Glomerular endothelial cell (primary cell): ENCODE measurements at regions not wholly inside any gene's neighbourhood (a gene's known extent, or its start where the extent isn't known, plus 50 kb on each side); places are given as distances from the start of the nearest gene placed in this dataset.
"Not testable (repeated sequence)": the region's sequence is repeated elsewhere in the genome, so short reads cannot be mapped to it uniquely, and the experiment has no call there.

ENCODE experiments used
- DNase-seq: peaks from one replicate; pipeline ENCODE4 v3.0.0-alpha.2; 2011; ENCODE audit warnings: low read depth, low spot score; ENCODE audit errors: extremely low read depth

DNA sequence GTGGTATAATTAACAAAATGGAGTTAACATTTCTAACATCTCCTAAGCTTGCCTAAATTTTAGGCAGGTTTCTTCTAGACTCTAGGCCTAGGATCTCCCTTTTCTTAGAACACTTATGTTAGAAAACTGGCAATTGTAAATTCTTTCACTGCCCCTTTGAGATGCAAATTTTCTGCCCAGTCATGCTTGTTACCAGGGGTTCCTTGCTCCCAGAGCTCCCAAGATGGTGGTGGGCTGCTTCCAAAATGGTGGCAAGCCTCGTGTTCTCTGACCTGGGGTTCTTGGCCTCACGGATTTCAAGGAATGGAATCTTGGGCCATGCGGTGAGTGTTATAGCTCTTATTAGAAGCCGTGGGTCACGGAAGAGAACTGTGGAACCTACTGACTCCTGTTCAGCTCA is 1361.4 kb downstream of the NCAM2 start:
- DNase-seq = not testable (repeated sequence)

- no peak for DNase-seq
Measured at GRCh38 chr21:22363504-22363903, 1365.3 kb downstream of the NCAM2 start.

- no peak for DNase-seq
Measured at GRCh38 chr21:22364163-22364562, 1366.0 kb downstream of the NCAM2 start.

- no peak for DNase-seq
Measured at GRCh38 chr21:22374218-22374969, 1376.2 kb downstream of the NCAM2 start.

GRCh38 chr21:22377795-22378194 is 1379.6 kb downstream of the NCAM2 start:
- not testable (repeated sequence) for DNase-seq

- no peak for DNase-seq
Measured at GRCh38 chr21:22393324-22393723, 1395.1 kb downstream of the NCAM2 start.

- DNase-seq = no peak
Measured at GRCh38 chr21:22395965-22396364, 1397.8 kb downstream of the NCAM2 start.

DNA sequence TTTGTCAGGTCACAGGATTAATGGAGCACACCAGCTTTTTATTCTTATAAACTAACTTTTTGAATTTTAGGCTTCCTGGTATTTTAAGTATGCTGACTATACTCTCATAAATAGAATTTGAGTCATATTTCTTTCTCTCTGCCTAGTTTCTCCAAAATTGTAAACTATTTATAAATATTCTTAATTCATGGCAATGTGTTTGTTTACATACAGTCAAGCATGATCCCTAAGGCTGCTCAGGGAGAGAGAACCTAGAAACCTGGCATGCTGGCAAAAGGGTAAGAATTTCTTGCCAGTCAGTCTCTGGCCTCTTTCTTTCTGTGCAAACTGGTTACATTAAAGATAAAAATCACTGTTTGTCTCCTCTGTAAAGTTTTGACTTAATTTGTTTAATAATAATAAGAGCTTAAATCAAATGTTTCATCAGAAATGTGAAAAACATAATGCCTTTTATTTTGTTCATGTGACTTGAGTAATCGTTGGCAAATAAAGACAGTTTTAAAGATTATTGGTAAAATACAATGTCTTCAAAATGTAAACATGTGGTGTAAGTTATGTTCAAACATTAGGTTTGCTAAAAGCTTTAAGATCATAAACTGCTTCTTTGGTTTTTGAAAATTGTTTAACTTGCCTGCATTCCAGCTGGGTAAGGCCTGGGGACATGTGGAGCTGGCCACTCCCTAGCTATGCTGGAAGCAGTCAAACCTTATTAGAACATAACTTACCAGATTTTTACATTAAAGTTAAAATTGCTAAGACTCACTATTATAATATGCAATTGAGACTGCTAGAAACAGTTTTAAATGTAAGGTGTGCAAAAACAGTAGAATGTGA is 1401.7 kb downstream of the NCAM2 start:
- DNase-seq = no peak

DNA sequence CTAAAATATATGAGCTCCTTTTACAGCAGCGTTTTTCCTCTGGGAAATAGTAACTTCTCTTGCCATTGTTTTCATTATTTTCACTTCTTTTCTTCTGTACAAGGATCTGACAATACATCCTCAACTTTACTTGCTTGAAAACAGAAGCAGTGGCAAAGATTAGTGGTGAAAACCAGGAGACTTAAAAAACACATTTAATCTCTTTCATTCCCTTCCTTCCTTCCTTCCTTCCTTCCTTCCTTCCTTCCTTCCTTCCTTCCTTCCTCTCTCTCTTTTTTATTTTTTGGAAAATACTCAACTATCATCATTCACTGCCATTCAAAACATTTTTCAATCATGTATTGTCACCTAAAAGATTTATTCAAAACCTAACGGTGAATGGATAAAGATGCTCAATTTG is 1411.4 kb downstream of the NCAM2 start:
- no peak for DNase-seq

DNA sequence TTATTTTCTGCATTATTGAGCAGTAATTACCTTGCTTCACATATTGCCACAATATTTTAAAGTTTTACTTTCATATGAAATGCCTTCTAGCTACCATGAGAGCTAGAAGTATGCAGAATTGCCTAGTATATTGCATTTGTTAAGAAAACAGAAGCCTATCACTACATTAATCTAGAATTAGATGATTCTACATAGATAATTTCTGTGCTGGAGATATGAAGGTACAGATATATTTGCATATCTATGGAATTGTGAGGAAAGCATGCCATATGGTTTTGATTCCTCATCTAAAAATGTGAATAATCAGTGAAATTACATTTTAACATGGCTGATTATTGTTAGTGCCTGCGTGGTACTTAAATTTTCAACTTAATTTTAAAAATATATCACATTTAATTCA is 1418.3 kb downstream of the NCAM2 start:
- no peak for DNase-seq

- no peak for DNase-seq
Measured at GRCh38 chr21:22421416-22422180, 1423.4 kb downstream of the NCAM2 start.

- no peak for DNase-seq
Measured at GRCh38 chr21:22438428-22439086, 1440.3 kb downstream of the NCAM2 start.

DNA sequence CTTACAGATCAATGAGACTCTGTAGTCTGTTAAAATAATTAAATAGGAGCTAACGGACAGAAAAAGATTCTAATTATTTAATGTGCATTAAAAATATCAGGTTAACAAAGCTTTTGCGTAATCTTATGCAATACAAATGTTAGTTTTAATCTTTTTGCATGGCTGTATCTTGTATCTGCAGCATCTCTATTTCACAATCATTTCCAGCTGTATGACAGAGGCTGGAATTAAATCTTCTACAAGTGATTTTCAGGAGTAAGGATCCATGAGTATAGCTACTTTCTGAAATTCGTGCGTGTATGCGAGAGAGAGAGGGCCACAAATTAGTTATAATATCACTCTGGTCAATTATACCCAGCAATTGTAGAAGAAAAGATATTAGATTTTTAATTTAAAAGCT is 1446.8 kb downstream of the NCAM2 start:
- DNase-seq = no peak

DNA sequence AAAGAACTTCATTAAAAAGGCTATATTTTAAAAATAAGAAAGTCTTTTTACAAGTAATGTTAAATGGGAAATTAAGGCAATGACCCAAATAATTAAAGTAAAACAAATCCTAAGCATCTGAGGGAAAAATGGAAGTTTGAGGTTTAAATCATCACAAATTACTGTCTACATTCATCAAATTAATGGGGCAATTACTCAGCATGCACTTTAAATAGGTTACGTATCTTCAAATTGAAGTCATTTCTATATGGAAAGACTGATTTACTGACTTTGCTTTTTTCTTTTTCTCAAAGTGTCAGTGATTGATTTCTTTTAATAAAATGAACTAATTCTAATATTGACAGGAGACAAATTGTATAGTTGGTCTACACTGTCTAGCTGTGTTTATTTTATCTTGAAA is 1452.3 kb downstream of the NCAM2 start:
- DNase-seq = no peak

- DNase-seq = no peak
Measured at GRCh38 chr21:22456241-22456640, 1458.0 kb downstream of the NCAM2 start.

DNA sequence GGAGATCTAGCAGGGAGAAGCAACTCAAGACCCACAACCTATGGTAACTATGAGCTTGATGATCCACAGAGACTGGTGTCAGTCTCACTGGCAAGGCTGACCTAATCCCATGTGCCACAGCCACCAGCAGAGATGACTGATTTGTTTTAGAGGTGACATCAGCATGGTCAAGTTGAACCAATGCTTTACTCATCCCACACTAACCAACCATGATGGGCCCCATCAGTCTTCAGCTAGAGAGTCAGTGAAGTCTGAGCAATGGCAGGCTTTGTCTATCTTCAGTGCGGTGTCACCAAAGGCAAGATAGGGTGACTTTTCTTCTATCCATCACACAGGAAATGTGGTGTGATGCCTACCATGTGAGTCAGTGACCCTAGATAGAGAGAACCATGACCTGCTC is 1470.7 kb downstream of the NCAM2 start:
- no peak for DNase-seq

- no peak for DNase-seq
Measured at GRCh38 chr21:22474403-22474802, 1476.2 kb downstream of the NCAM2 start.

DNA sequence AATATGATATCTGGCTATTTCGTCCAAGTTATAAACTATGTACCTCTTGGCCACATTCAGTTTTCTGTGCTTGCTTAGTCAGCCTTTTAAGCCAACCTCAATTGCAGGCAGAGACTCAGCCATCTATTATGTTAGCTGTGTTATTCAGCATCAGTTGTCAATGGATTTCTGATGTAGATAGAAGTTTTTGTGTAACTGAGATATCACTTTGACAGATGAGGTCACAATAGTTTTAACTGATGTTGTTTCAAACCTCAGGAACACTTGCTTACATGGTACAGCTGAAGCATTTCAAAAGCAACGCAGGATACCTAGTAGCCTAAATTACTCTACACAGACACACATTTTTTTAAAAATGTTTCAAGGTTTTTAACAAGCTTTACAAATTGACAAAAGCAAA is 1478.0 kb downstream of the NCAM2 start:
- no peak for DNase-seq

- no peak for DNase-seq
Measured at GRCh38 chr21:22476726-22477646, 1478.8 kb downstream of the NCAM2 start.

GRCh38 chr21:22490049-22490448 is 1491.8 kb downstream of the NCAM2 start:
- DNase-seq = no peak
